Liver (tissue), 3 donors: ENCODE measurements at regions not wholly inside any gene's neighbourhood (a gene's known extent, or its start where the extent isn't known, plus 50 kb on each side); places are given as distances from the start of the nearest gene placed in this dataset.

Experiments
- FOXA1 ChIP-seq: IDR thresholded peaks from 2 replicates; pipeline ENCODE4 v1.6.1; 2016; ENCODE audit warnings: antibody characterized with exemption
- JUND ChIP-seq, 2 donors: IDR thresholded peaks; 2 replicates each; pipeline ENCODE4 v1.6.1; 2016; ENCODE audit warnings: antibody characterized with exemption in 2 of 2
- YY1 ChIP-seq: IDR thresholded peaks from 2 replicates; pipeline ENCODE4 v1.6.1; 2016; ENCODE audit warnings: antibody characterized with exemption, mild to moderate bottlenecking
- TF ChIP-seq, protein P1 (sequence below): fragments of 150-350 bp; IDR thresholded peaks from 2 replicates; pipeline ENCODE4 v1.5.1; 2017; ENCODE audit warnings: improper control_type of control experiment, low read depth, low read length; ENCODE audit not compliant: missing input control
- TF ChIP-seq, protein P2 (sequence below): IDR thresholded peaks from 2 replicates; pipeline ENCODE4 v1.6.1; 2016; ENCODE audit warnings: antibody characterized with exemption
- TF ChIP-seq, protein P3 (sequence below): IDR thresholded peaks from 2 replicates; pipeline ENCODE4 v1.6.1; 2016; ENCODE audit warnings: antibody characterized with exemption, mild to moderate bottlenecking
- donor health status: healthy.
- donor health status: healthy.

DNA sequence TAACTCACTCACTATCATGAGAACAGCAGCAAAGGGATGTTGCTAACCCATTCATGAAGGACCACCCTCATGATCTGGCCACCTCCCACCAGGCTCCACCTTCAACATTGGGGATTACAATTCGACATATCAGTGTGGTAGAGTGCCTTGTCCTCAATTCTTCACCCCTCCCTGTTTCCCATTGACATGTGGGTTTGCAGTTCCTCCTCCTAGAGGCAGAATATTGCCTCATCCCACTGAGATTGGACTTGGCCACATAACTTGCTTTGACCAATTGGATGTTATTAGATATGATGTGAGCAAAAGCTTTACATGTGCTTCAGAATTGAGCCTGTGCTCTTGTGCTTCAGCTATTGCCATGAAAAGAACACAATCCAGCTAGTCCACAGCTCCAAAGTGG is 217.0 kb upstream of the CXCR4 start:
- TF ChIP-seq, protein P1, sequence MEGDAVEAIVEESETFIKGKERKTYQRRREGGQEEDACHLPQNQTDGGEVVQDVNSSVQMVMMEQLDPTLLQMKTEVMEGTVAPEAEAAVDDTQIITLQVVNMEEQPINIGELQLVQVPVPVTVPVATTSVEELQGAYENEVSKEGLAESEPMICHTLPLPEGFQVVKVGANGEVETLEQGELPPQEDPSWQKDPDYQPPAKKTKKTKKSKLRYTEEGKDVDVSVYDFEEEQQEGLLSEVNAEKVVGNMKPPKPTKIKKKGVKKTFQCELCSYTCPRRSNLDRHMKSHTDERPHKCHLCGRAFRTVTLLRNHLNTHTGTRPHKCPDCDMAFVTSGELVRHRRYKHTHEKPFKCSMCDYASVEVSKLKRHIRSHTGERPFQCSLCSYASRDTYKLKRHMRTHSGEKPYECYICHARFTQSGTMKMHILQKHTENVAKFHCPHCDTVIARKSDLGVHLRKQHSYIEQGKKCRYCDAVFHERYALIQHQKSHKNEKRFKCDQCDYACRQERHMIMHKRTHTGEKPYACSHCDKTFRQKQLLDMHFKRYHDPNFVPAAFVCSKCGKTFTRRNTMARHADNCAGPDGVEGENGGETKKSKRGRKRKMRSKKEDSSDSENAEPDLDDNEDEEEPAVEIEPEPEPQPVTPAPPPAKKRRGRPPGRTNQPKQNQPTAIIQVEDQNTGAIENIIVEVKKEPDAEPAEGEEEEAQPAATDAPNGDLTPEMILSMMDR = no peak
- TF ChIP-seq, protein P2, sequence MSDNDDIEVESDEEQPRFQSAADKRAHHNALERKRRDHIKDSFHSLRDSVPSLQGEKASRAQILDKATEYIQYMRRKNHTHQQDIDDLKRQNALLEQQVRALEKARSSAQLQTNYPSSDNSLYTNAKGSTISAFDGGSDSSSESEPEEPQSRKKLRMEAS = no peak
- TF ChIP-seq FOXA1 (no peak), JUND (IDR thresholded peaks at IDR 0.05) (no peak), YY1 (no peak)
- TF ChIP-seq, protein P3, sequence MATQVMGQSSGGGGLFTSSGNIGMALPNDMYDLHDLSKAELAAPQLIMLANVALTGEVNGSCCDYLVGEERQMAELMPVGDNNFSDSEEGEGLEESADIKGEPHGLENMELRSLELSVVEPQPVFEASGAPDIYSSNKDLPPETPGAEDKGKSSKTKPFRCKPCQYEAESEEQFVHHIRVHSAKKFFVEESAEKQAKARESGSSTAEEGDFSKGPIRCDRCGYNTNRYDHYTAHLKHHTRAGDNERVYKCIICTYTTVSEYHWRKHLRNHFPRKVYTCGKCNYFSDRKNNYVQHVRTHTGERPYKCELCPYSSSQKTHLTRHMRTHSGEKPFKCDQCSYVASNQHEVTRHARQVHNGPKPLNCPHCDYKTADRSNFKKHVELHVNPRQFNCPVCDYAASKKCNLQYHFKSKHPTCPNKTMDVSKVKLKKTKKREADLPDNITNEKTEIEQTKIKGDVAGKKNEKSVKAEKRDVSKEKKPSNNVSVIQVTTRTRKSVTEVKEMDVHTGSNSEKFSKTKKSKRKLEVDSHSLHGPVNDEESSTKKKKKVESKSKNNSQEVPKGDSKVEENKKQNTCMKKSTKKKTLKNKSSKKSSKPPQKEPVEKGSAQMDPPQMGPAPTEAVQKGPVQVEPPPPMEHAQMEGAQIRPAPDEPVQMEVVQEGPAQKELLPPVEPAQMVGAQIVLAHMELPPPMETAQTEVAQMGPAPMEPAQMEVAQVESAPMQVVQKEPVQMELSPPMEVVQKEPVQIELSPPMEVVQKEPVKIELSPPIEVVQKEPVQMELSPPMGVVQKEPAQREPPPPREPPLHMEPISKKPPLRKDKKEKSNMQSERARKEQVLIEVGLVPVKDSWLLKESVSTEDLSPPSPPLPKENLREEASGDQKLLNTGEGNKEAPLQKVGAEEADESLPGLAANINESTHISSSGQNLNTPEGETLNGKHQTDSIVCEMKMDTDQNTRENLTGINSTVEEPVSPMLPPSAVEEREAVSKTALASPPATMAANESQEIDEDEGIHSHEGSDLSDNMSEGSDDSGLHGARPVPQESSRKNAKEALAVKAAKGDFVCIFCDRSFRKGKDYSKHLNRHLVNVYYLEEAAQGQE = no peak
